Ascending aorta (tissue), 2 donors: ENCODE measurements at regions not wholly inside any gene's neighbourhood (a gene's known extent, or its start where the extent isn't known, plus 50 kb on each side); places are given as distances from the start of the nearest gene placed in this dataset.

Source experiments
- DNase-seq, 2 donors: peaks; one replicate each; pipeline ENCODE4 v3.0.0-alpha.2; 2019; ENCODE audit warnings: low spot score in 2 of 2
- H3K27ac ChIP-seq, 2 donors: fragments of 200-600 bp; sonication (generic); one replicate each; pipeline ENCODE4 v1.5.1; 2016 to 2017; ENCODE audit warnings: mild to moderate bottlenecking in 1 of 2
- H3K27me3 ChIP-seq: fragments of 200-600 bp; sonication (generic); one replicate; pipeline ENCODE4 v1.5.1; 2017
- H3K36me3 ChIP-seq, 2 donors: fragments of 200-600 bp; sonication (generic); one replicate each; pipeline ENCODE4 v1.5.1; 2016
- H3K4me1 ChIP-seq, 2 donors: fragments of 200-600 bp; sonication (generic); one replicate each; pipeline ENCODE4 v1.5.1; 2016 to 2017; ENCODE audit warnings: mild to moderate bottlenecking in 1 of 2
- H3K4me3 ChIP-seq, 2 donors: fragments of 200-600 bp; sonication (generic); one replicate each; pipeline ENCODE4 v1.5.1; 2016 to 2017; ENCODE audit warnings: mild to moderate bottlenecking in 1 of 2
- H3K9me3 ChIP-seq, 2 donors: fragments of 200-600 bp; sonication (generic); one replicate each; pipeline ENCODE4 v1.5.1; 2016
- intact Hi-C: fragments of 100-400 bp; cut with DNase I; formaldehyde crosslinking; loops from one replicate; pipeline ENCODE4 v1.15.1; 2023
- TF ChIP-seq, protein P1 (sequence below), 3 experiments: fragments of 200-600 bp in 2 of 3; fragments of 450-650 bp in 1 of 3; sonication (generic) in 2 of 3; IDR thresholded peaks; one replicate each; pipeline ENCODE4 v1.5.1; 2016 to 2019; ENCODE audit warnings: antibody characterized with exemption in 3 of 3, mild to moderate bottlenecking in 1 of 3, moderate library complexity in 1 of 3

DNA sequence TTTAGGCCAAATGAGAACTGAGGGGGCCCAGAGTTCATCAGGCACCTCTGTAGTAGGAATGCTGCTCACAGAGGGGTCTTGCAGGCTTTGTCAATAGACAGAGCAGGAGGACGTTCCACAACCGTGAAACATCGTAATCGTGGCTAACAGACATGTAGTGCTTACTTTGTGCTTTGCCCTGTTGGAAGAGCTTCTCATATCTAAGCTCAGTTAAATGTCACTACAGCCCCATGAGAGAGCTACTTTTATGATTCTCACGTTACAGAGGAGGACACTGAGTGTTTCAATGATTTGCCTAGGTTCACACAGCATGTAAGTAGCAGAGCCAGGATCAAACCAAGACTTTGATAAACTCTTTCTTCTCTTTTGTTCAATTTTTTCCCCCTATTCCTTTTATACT is 136.6 kb downstream of the MYCN start:
- intact Hi-C loops: no loop called here
- Histone ChIP-seq H3K4me1 (no peaks in the 10 kb centered on the region), H3K27me3 (no peaks in the 10 kb centered on the region), H3K27ac (no peak overlapping the region), H3K36me3 (no peaks in the 10 kb centered on the region), H3K9me3 (no peaks in the 10 kb centered on the region), H3K4me3 (no peak overlapping the region)
- TF ChIP-seq, protein P1, sequence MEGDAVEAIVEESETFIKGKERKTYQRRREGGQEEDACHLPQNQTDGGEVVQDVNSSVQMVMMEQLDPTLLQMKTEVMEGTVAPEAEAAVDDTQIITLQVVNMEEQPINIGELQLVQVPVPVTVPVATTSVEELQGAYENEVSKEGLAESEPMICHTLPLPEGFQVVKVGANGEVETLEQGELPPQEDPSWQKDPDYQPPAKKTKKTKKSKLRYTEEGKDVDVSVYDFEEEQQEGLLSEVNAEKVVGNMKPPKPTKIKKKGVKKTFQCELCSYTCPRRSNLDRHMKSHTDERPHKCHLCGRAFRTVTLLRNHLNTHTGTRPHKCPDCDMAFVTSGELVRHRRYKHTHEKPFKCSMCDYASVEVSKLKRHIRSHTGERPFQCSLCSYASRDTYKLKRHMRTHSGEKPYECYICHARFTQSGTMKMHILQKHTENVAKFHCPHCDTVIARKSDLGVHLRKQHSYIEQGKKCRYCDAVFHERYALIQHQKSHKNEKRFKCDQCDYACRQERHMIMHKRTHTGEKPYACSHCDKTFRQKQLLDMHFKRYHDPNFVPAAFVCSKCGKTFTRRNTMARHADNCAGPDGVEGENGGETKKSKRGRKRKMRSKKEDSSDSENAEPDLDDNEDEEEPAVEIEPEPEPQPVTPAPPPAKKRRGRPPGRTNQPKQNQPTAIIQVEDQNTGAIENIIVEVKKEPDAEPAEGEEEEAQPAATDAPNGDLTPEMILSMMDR (IDR thresholded peaks at IDR 0.05): no peak
- no peak for DNase-seq

DNA sequence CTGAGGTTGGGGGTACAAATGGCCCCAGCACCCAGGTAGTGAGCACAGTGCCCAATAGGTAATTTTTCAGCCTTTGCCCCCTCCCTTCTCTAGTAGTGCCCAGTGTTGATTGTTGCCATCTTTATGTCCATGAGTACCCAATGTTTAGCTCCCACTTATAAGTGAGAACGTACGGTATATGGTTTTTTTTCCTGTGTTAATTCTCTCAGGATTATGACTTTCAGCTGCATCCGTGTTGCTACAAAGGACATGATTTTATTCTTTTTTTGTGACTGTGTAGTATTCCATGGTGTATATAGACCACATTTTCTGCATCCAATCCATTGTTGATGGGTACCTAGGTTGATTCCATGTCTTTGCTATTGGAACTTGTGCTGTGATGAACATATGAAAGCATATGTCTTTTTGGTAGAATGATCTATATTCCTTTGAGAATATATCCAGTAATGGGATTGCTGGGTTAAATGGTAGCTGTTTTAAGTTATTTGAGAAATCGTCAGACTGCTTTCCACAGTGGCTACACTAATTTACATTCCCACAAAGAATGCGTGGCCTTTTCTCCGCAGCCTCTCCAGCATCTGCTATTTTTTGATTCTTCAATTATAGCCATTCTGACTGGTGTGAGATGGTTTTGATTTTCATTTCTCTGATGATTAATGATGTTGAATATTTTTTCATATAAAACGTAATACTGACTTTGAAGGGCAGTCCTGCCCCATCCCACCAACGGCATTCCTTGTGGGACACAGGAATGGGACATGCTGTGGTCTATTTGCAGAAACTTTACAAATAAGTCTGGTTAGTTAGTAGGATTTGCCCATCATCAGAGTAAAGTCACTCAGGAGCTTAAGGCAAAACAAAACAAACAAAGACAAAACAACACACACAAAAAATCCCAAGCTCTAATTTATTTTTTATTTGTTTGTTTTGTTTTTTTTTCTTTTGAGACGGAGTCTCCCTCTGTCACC is 135.0 kb downstream of the MYCN start:
- Histone ChIP-seq H3K4me3 (no peak overlapping the region), H3K27me3 (no peaks in the 10 kb centered on the region), H3K9me3 (no peaks in the 10 kb centered on the region), H3K4me1 (no peaks in the 10 kb centered on the region), H3K36me3 (no peaks in the 10 kb centered on the region), H3K27ac (no peak overlapping the region)
- no peak for DNase-seq
- TF ChIP-seq, protein P1 (IDR thresholded peaks at IDR 0.05): no peak
- intact Hi-C loops: no loop called here

- H3K4me3 ChIP-seq: no peak overlapping the region
- H3K36me3 ChIP-seq: no peaks in the 10 kb centered on the region
- DNase-seq: no peak
- TF ChIP-seq, protein P1 (IDR thresholded peaks at IDR 0.05): no peak
- no peaks in the 10 kb centered on the region for H3K27me3 ChIP-seq
- intact Hi-C loops: no loop called here
- H3K27ac ChIP-seq: no peak overlapping the region
- no peaks in the 10 kb centered on the region for H3K4me1 ChIP-seq
- H3K9me3 ChIP-seq: no peaks in the 10 kb centered on the region
These were observed 133.6 kb downstream of the MYCN start for GRCh38 chr2:16073921-16074425.

- Histone ChIP-seq H3K4me1 (no peaks in the 10 kb centered on the region), H3K4me3 (no peak overlapping the region), H3K36me3 (no peaks in the 10 kb centered on the region), H3K27ac (no peak overlapping the region), H3K9me3 (no peaks in the 10 kb centered on the region), H3K27me3 (no peaks in the 10 kb centered on the region)
- intact Hi-C loops: no loop called here
- TF ChIP-seq, protein P1 (IDR thresholded peaks at IDR 0.05): no peak
- DNase-seq: no peak
These were observed 133.1 kb downstream of the MYCN start for GRCh38 chr2:16073471-16073870.

- Histone ChIP-seq H3K27ac (no peak overlapping the region), H3K4me3 (no peak overlapping the region), H3K36me3 (no peaks in the 10 kb centered on the region), H3K4me1 (no peaks in the 10 kb centered on the region), H3K27me3 (no peaks in the 10 kb centered on the region), H3K9me3 (no peaks in the 10 kb centered on the region)
- no peak for DNase-seq
- TF ChIP-seq, protein P1 (IDR thresholded peaks at IDR 0.05): no peak
- intact Hi-C loops: no loop called here
These were observed 132.4 kb downstream of the MYCN start for GRCh38 chr2:16072638-16073290.
